HEK293 (cell line): ENCODE measurements at regions not wholly inside any gene's neighbourhood (a gene's known extent, or its start where the extent isn't known, plus 50 kb on each side); places are given as distances from the start of the nearest gene placed in this dataset.

Experiments used
- CTCF ChIA-PET: fragments of 350-600 bp; formaldehyde crosslinking; extraction: SDS; loops from one replicate; lab custom pipeline; 2021; ENCODE audit warnings: antibody characterized with exemption; lab: Yijun Ruan, JAX
- POLR2A ChIA-PET: fragments of 300-600 bp; formaldehyde crosslinking; extraction: SDS; loops from one replicate; lab custom pipeline; 2020; ENCODE audit warnings: antibody characterized with exemption, inconsistent platforms; lab: Yijun Ruan, JAX
- H3K27ac ChIP-seq: fragments of 200-500 bp; sonication (Bioruptor generic); 2 replicates; pipeline ENCODE4 v1.5.1; 2014; ENCODE audit warnings: low read depth, low read length, control low read depth, inconsistent platforms; ENCODE audit errors: extremely low read depth
- H3K36me3 ChIP-seq, 2 experiments: fragments of 200-500 bp in 1 of 2; sonication (Bioruptor generic) in 1 of 2; 1 replicate in 1 of 2; 2 replicates in 1 of 2; pipeline ENCODE4 v1.5.1; 2014 to 2017; ENCODE audit warnings: inconsistent platforms in 2 of 2, low read length in 2 of 2; ENCODE audit not compliant: control insufficient read depth in 2 of 2, insufficient read depth in 1 of 2
- H3K4me1 ChIP-seq: fragments of 200-500 bp; sonication (Bioruptor generic); 2 replicates; pipeline ENCODE4 v1.5.1; 2014; ENCODE audit warnings: mild to moderate bottlenecking, low read length, inconsistent platforms; ENCODE audit not compliant: control insufficient read depth, insufficient read depth
- H3K4me3 ChIP-seq: 2 replicates; pipeline ENCODE4 v1.5.1; 2011; ENCODE audit warnings: low read depth, mild to moderate bottlenecking, control low read depth, low read length, moderate library complexity
- H3K9me3 ChIP-seq: fragments of 200-500 bp; sonication (Bioruptor generic); 2 replicates; pipeline ENCODE4 v1.5.1; 2014; ENCODE audit warnings: low read depth, low read length, inconsistent platforms; ENCODE audit not compliant: control insufficient read depth, insufficient read depth
- GFI1B ChIP-seq: fragments of 450-650 bp; formaldehyde crosslinking; IDR thresholded peaks from 2 replicates; pipeline ENCODE4 v1.5.1; 2016; ENCODE audit warnings: missing biosample characterization, missing genetic modification characterization
- HOXC10 ChIP-seq: sonication (generic); formaldehyde crosslinking; IDR thresholded peaks from 2 replicates; pipeline ENCODE4 v1.8.1; 2023; ENCODE audit warnings: mild to moderate bottlenecking, missing genetic modification reagents
- KLF10 ChIP-seq: fragments of 450-650 bp; IDR thresholded peaks from 2 replicates; pipeline ENCODE4 v1.5.1; 2018; ENCODE audit warnings: missing biosample characterization, mild to moderate bottlenecking, missing genetic modification characterization
- MZF1 ChIP-seq: fragments of 450-650 bp; formaldehyde crosslinking; IDR thresholded peaks from 2 replicates; pipeline ENCODE4 v1.5.1; 2017; ENCODE audit warnings: missing biosample characterization, missing genetic modification characterization, borderline replicate concordance
- TSHZ1 ChIP-seq: fragments of 450-650 bp; formaldehyde crosslinking; IDR thresholded peaks from 2 replicates; pipeline ENCODE4 v1.5.1; 2016; ENCODE audit warnings: missing biosample characterization, missing genetic modification characterization, borderline replicate concordance
- ZBTB44 ChIP-seq: fragments of 450-650 bp; IDR thresholded peaks from 2 replicates; pipeline ENCODE4 v1.5.1; 2018; ENCODE audit warnings: missing biosample characterization, mild to moderate bottlenecking, missing genetic modification characterization
- ZBTB49 ChIP-seq: fragments of 450-650 bp; formaldehyde crosslinking; IDR thresholded peaks from 2 replicates; pipeline ENCODE4 v1.5.1; 2016; ENCODE audit warnings: missing biosample characterization, missing genetic modification characterization, low read depth
- ZNF214 ChIP-seq: fragments of 450-650 bp; formaldehyde crosslinking; IDR thresholded peaks from 2 replicates; pipeline ENCODE4 v1.5.1; 2017; ENCODE audit warnings: missing biosample characterization, mild to moderate bottlenecking, missing genetic modification characterization, borderline replicate concordance
- ZNF239 ChIP-seq: fragments of 450-650 bp; formaldehyde crosslinking; IDR thresholded peaks from 2 replicates; pipeline ENCODE4 v1.5.1; 2016; ENCODE audit warnings: missing biosample characterization, missing genetic modification characterization
- ZNF26 ChIP-seq: fragments of 450-650 bp; formaldehyde crosslinking; IDR thresholded peaks from 2 replicates; pipeline ENCODE4 v1.5.1; 2016; ENCODE audit warnings: missing biosample characterization, missing genetic modification characterization
- ZNF292 ChIP-seq: fragments of 450-650 bp; formaldehyde crosslinking; IDR thresholded peaks from 2 replicates; pipeline ENCODE4 v1.5.1; 2016; ENCODE audit warnings: low read depth, missing biosample characterization, missing genetic modification characterization, borderline replicate concordance
- ZNF473 ChIP-seq: fragments of 450-650 bp; formaldehyde crosslinking; IDR thresholded peaks from 2 replicates; pipeline ENCODE4 v1.5.1; 2017; ENCODE audit warnings: missing biosample characterization, missing genetic modification characterization
- ZNF658 ChIP-seq: fragments of 450-650 bp; formaldehyde crosslinking; IDR thresholded peaks from 2 replicates; pipeline ENCODE4; 2016; ENCODE audit warnings: missing biosample characterization, missing genetic modification characterization
- ZNF660 ChIP-seq: fragments of 450-650 bp; IDR thresholded peaks from 2 replicates; pipeline ENCODE4 v1.5.1; 2018; ENCODE audit warnings: missing biosample characterization, mild to moderate bottlenecking, missing genetic modification characterization
- ZNF670 ChIP-seq: fragments of 450-650 bp; formaldehyde crosslinking; IDR thresholded peaks from 2 replicates; pipeline ENCODE4 v1.5.1; 2016; ENCODE audit warnings: missing biosample characterization, missing genetic modification characterization, low read depth
- ZSCAN18 ChIP-seq: fragments of 450-650 bp; formaldehyde crosslinking; IDR thresholded peaks from 2 replicates; pipeline ENCODE4 v1.5.1; 2016; ENCODE audit warnings: missing biosample characterization, missing genetic modification characterization

- ChIA-PET POLR2A (no interaction called here), CTCF (interaction anchor here (0.5 kb wide), 1 partner anchor 619 kb away, joined by 3 read pairs; no protein-coding TSS in a partner anchor)
- Histone ChIP-seq H3K4me3 (no peak overlapping the region), H3K36me3 (no peaks in the 10 kb centered on the region), H3K27ac (no peak overlapping the region), H3K4me1 (no peaks in the 10 kb centered on the region), H3K9me3 (no peaks in the 10 kb centered on the region)
- TF ChIP-seq ZSCAN18 (tag by site-specific recombination) (no peak), GFI1B (tag by site-specific recombination) (no peak), ZBTB44 (no peak), ZNF26 (tag by site-specific recombination) (no peak), ZNF473 (tag by site-specific recombination) (no peak), ZNF214 (no peak), TSHZ1 (tag by site-specific recombination) (no peak), HOXC10 (CRISPR knock-in tag) (no peak)
Observed at GRCh38 chr13:74219566-74219965, 85.4 kb upstream of the KLF12 start.

GRCh38 chr13:74218291-74218690 lies 84.1 kb upstream of the KLF12 start:
- ChIA-PET POLR2A (no interaction called here), CTCF (interaction anchor here (0.6 kb wide), 1 partner anchor 22 kb away, joined by 3 read pairs; no protein-coding TSS in a partner anchor)
- no peak overlapping the region for H3K4me3 ChIP-seq
- no peaks in the 10 kb centered on the region for H3K4me1 ChIP-seq
- H3K36me3 ChIP-seq, result no peaks in the 10 kb centered on the region
- no peaks in the 10 kb centered on the region for H3K9me3 ChIP-seq
- TF ChIP-seq ZNF670 (tag by site-specific recombination) (no peak), ZNF292 (tag by site-specific recombination) (no peak), ZNF658 (no peak), ZBTB49 (tag by site-specific recombination) (no peak), MZF1 (tag by site-specific recombination) (no peak), KLF10 (no peak), ZNF239 (no peak), ZNF660 (tag by site-specific recombination) (no peak)
- H3K27ac ChIP-seq, result no peak overlapping the region
